Loucy (cell line): ENCODE measurements at regions not wholly inside any gene's neighbourhood (a gene's known extent, or its start where the extent isn't known, plus 50 kb on each side); places are given as distances from the start of the nearest gene placed in this dataset.

Experiments used
- EZH2phosphoT487 ChIP-seq: fragments of 200-600 bp; IDR thresholded peaks from 2 replicates; pipeline ENCODE4 v1.6.1; 2018; ENCODE audit warnings: antibody characterized with exemption, mild to moderate bottlenecking, moderate library complexity, borderline replicate concordance
- TF ChIP-seq, protein P1 (sequence below): fragments of 200-600 bp; sonication (generic); conservative IDR thresholded peaks from 2 replicates; pipeline ENCODE4 v1.5.1; 2014; ENCODE audit warnings: mild to moderate bottlenecking, antibody characterized with exemption, low read length

DNA sequence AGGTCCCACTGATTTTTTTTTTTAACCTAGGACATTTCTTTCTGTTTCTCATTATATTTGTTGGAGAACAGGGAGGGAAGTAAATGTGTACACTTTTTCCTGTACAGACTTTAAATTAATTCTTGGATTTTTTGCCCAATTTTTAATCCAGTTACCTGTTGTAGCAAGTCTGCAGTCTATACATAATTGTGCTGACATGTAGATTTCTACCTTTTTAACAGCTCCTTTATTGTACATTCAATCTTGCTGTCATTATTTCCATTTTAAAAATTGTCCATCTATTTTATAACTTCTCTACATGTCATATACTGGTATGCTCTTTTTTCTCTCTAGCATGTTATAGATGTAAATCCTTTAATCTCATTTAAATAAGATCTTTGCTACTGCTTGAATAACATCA is 1838.7 kb upstream of the CDH9 start:
- TF ChIP-seq, protein P1, sequence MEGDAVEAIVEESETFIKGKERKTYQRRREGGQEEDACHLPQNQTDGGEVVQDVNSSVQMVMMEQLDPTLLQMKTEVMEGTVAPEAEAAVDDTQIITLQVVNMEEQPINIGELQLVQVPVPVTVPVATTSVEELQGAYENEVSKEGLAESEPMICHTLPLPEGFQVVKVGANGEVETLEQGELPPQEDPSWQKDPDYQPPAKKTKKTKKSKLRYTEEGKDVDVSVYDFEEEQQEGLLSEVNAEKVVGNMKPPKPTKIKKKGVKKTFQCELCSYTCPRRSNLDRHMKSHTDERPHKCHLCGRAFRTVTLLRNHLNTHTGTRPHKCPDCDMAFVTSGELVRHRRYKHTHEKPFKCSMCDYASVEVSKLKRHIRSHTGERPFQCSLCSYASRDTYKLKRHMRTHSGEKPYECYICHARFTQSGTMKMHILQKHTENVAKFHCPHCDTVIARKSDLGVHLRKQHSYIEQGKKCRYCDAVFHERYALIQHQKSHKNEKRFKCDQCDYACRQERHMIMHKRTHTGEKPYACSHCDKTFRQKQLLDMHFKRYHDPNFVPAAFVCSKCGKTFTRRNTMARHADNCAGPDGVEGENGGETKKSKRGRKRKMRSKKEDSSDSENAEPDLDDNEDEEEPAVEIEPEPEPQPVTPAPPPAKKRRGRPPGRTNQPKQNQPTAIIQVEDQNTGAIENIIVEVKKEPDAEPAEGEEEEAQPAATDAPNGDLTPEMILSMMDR, result no peak
- no peak for TF ChIP-seq EZH2phosphoT487
